Activated T-helper 1 cell treated with anti-CD3 and anti-CD28 coated beads, Interleukin-12 subunit alpha, Interleukin-12 subunit beta, Interleukin-2, Interleukin-4 antibody, amounts not matched to agents 30 ng/mL and 10 ng/mL and 1 ng/mL, durations not matched to agents 14 hours and 24 hours and 36 hours (primary cell): ENCODE measurements at regions not wholly inside any gene's neighbourhood (a gene's known extent, or its start where the extent isn't known, plus 50 kb on each side); places are given as distances from the start of the nearest gene placed in this dataset.

Experiments
- DNase-seq: peaks from one replicate; pipeline ENCODE4 v3.0.0; 2021; ENCODE audit warnings: low spot score
- H3K27ac Mint-ChIP-seq: one replicate; pipeline ENCODE4 v1.8.0; 2021; ENCODE audit warnings: mild to moderate bottlenecking, mixed read lengths
- H3K27me3 Mint-ChIP-seq: one replicate; pipeline ENCODE4 v1.8.0; 2022; ENCODE audit warnings: mild to moderate bottlenecking, moderate library complexity, mixed read lengths; ENCODE audit not compliant: insufficient read depth
- H3K36me3 Mint-ChIP-seq: one replicate; pipeline ENCODE4 v1.8.0; 2021; ENCODE audit warnings: low read depth, mixed read lengths
- H3K4me1 Mint-ChIP-seq: one replicate; pipeline ENCODE4 v1.8.0; 2021; ENCODE audit warnings: low read depth, mixed read lengths
- H3K4me3 Mint-ChIP-seq: one replicate; pipeline ENCODE4 v1.8.0; 2021; ENCODE audit warnings: mild to moderate bottlenecking, moderate library complexity, mixed read lengths
- H3K9me3 Mint-ChIP-seq: one replicate; pipeline ENCODE4 v1.8.0; 2021; ENCODE audit warnings: mixed read lengths
- intact Hi-C: fragments of 100-400 bp; cut with micrococcal nuclease; formaldehyde crosslinking; loops from one replicate; pipeline ENCODE4 v1.15.1; 2024

- no peak overlapping the region for H3K4me3 Mint-ChIP-seq
- no peaks in the 10 kb centered on the region for H3K27me3 Mint-ChIP-seq
- intact Hi-C loops: no loop called here
- H3K36me3 Mint-ChIP-seq: no peaks in the 10 kb centered on the region
- H3K9me3 Mint-ChIP-seq: no peaks in the 10 kb centered on the region
- H3K27ac Mint-ChIP-seq: no peak overlapping the region
- no peak for DNase-seq
- H3K4me1 Mint-ChIP-seq: no peaks in the 10 kb centered on the region
These were observed 380.6 kb upstream of the NR3C2 start for GRCh38 chr4:148822572-148823418.

GRCh38 chr4:148814030-148814429 lies 371.8 kb upstream of the NR3C2 start:
- H3K27ac Mint-ChIP-seq: no peak overlapping the region
- intact Hi-C loops: no loop called here
- no peaks in the 10 kb centered on the region for H3K9me3 Mint-ChIP-seq
- H3K27me3 Mint-ChIP-seq: no peaks in the 10 kb centered on the region
- no peaks in the 10 kb centered on the region for H3K36me3 Mint-ChIP-seq
- H3K4me1 Mint-ChIP-seq: no peaks in the 10 kb centered on the region
- no peak for DNase-seq
- H3K4me3 Mint-ChIP-seq: no peak overlapping the region

DNA sequence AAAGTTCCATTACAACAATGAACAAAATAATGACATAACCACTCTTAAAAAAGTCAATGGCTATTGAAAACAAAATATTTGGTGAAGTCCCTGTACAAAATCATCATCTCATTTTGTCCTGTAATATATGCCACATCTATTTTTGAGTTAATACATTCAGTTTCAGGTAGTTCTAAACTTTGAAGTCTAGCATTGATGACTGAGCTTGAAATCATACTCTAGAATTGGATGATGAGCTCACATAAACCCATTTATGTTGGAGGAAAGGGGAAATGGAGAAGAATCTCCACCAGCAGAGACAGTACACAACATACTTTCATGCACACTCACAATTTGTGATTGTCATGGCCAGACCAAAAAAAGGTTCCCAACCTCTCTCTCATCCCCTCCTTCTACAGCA lies 371.1 kb upstream of the NR3C2 start:
- Mint-ChIP-seq H3K4me1 (no peaks in the 10 kb centered on the region), H3K36me3 (no peaks in the 10 kb centered on the region), H3K27ac (no peak overlapping the region), H3K4me3 (no peak overlapping the region), H3K27me3 (no peaks in the 10 kb centered on the region), H3K9me3 (no peaks in the 10 kb centered on the region)
- no peak for DNase-seq
- intact Hi-C loops: no loop called here

DNA sequence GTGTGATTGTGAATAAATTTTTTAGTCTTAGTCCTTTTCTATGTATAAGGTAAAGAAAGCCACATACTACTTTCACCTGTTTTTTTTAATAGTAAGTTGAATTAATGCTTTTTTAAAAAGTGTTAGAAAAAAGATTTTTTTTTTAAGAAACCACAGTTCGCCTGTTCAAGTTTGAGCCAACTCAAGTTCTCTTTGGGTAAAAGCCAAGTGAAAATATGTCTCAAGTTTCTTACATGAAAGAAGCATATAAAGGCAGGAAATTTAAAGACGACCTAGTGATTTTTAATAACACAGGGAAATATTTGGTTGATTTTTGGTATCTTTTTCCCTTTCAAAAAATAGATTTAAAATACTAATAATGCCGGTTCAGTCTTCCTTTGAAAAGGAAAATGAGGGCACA lies 369.9 kb upstream of the NR3C2 start:
- DNase-seq: no peak

GRCh38 chr4:148810461-148810860 lies 368.2 kb upstream of the NR3C2 start:
- Mint-ChIP-seq H3K9me3 (no peaks in the 10 kb centered on the region), H3K4me3 (no peak overlapping the region), H3K27ac (no peak overlapping the region), H3K27me3 (no peaks in the 10 kb centered on the region), H3K4me1 (no peaks in the 10 kb centered on the region), H3K36me3 (no peaks in the 10 kb centered on the region)
- no peak for DNase-seq
- intact Hi-C loops: no loop called here

More for the DNA sequence above, 369.9 kb upstream of the NR3C2 start:
- intact Hi-C loops: no loop called here
- Mint-ChIP-seq H3K4me1 (no peaks in the 10 kb centered on the region), H3K9me3 (no peaks in the 10 kb centered on the region), H3K36me3 (no peaks in the 10 kb centered on the region), H3K27me3 (no peaks in the 10 kb centered on the region), H3K4me3 (no peak overlapping the region), H3K27ac (no peak overlapping the region)

- no peak overlapping the region for H3K4me3 Mint-ChIP-seq
- intact Hi-C loops: no loop called here
- H3K4me1 Mint-ChIP-seq: no peaks in the 10 kb centered on the region
- DNase-seq: no peak
- no peaks in the 10 kb centered on the region for H3K36me3 Mint-ChIP-seq
- no peaks in the 10 kb centered on the region for H3K9me3 Mint-ChIP-seq
- H3K27ac Mint-ChIP-seq: no peak overlapping the region
- H3K27me3 Mint-ChIP-seq: no peaks in the 10 kb centered on the region
These were observed 366.2 kb upstream of the NR3C2 start for GRCh38 chr4:148808416-148808815.

DNA sequence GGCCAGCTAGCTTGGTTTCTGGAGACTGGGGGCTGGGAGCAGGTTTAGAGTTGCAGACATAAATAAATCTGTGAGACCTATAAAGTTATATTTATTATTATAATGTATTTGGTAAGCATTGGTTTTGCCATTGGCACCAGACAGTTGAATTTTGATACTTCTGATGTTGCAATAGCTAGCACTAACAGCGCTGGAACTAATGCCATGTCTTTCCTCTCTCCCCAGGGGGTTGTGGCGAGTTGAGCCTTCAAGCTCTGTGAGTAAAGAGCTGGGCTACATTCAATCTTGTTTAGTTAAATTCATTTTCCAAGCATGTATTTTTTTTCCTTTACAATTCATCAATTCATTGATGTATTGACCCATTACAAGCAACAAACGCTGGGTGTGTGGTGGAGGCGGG lies 358.7 kb upstream of the NR3C2 start:
- Mint-ChIP-seq H3K27ac (no peak overlapping the region), H3K36me3 (no peaks in the 10 kb centered on the region), H3K9me3 (no peaks in the 10 kb centered on the region), H3K4me3 (no peak overlapping the region), H3K27me3 (no peaks in the 10 kb centered on the region), H3K4me1 (no peaks in the 10 kb centered on the region)
- intact Hi-C loops: no loop called here
- DNase-seq: no peak

GRCh38 chr4:148800336-148800885 lies 358.2 kb upstream of the NR3C2 start:
- no peaks in the 10 kb centered on the region for H3K9me3 Mint-ChIP-seq
- intact Hi-C loops: no loop called here
- H3K4me3 Mint-ChIP-seq: no peak overlapping the region
- H3K27ac Mint-ChIP-seq: no peak overlapping the region
- H3K4me1 Mint-ChIP-seq: no peaks in the 10 kb centered on the region
- H3K27me3 Mint-ChIP-seq: no peaks in the 10 kb centered on the region
- no peaks in the 10 kb centered on the region for H3K36me3 Mint-ChIP-seq
- DNase-seq: no peak

DNA sequence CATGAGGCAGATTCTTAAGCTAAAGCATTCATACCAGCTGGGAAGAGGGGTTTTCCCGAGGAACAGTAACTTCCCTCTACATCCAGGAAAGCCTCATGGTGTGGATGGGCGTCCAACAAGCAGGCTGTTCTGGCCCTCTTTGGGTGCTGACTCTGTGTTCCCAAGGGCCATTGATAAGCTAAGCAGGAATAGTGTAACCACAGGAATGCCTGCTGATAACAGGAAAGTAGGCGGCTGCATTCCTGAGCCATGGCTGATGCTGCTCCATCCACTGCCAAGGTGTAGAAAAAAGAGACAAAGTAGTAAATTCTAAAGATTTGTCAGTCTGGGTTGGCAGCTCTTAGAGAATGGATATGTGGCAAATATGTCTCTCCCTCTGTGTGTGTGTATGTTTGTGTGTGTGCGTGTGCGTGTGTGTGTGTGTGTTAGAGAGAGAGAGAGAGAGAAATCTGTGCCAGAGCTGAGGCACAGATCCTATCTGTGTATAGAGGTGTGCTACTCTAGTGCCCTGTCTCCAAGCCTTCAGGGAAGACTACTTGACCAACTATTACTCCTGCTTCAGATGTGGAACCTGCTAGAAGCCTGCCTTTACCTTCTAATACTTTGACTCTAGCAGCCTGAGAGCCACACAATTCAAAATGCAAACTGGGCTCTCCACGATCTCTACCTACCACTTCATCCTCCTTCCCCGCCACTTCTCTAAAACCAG lies 353.1 kb upstream of the NR3C2 start:
- Mint-ChIP-seq H3K36me3 (no peaks in the 10 kb centered on the region), H3K9me3 (no peaks in the 10 kb centered on the region), H3K27me3 (no peaks in the 10 kb centered on the region), H3K4me1 (no peaks in the 10 kb centered on the region), H3K4me3 (no peak overlapping the region), H3K27ac (no peak overlapping the region)
- DNase-seq: no peak
- intact Hi-C loops: no loop called here

GRCh38 chr4:148793221-148793620 lies 351.0 kb upstream of the NR3C2 start:
- no peaks in the 10 kb centered on the region for H3K4me1 Mint-ChIP-seq
- H3K27me3 Mint-ChIP-seq: no peaks in the 10 kb centered on the region
- no peak for DNase-seq
- intact Hi-C loops: no loop called here
- no peaks in the 10 kb centered on the region for H3K9me3 Mint-ChIP-seq
- H3K4me3 Mint-ChIP-seq: no peak overlapping the region
- no peak overlapping the region for H3K27ac Mint-ChIP-seq
- H3K36me3 Mint-ChIP-seq: no peaks in the 10 kb centered on the region

DNA sequence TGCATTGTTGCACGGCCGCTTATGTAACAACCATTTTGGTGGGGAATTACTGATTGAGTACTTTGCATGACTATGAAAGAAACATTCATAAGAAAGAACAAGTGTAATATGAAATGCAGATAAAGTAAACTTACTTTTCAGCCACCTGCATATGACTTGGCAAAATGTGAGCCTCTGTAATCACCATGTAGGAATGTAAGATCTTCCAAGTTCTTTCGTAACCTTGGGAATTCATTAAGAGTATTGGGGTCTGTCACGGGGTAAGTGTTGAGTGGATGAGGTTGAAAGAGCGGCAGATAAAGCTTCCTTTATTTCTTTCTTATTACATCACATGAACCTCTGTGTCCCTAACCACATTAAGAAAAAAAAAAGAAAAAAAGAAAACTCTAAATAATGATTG lies 348.5 kb upstream of the NR3C2 start:
- intact Hi-C loops: no loop called here
- Mint-ChIP-seq H3K4me3 (no peak overlapping the region), H3K27me3 (no peaks in the 10 kb centered on the region), H3K36me3 (no peaks in the 10 kb centered on the region), H3K27ac (no peak overlapping the region), H3K9me3 (no peaks in the 10 kb centered on the region), H3K4me1 (no peaks in the 10 kb centered on the region)
- no peak for DNase-seq

DNA sequence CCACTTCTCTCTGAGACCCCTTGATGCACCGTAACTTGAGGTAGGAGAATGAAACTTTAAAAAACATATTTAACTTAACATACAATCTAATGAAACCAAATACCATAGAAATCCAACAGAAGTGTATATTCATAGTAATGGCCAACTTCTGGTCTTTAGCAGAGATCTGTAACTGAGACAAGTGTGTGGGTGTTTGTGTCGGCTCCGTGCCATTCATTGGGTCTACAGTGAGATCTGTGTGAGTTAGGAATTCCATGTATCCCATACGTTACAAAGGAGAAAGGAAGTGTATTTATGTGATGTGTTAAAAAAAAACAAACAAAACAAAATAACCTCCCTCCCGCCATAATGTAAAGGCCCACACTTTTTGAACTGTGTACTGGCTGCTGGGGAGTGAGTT lies 348.0 kb upstream of the NR3C2 start:
- H3K4me1 Mint-ChIP-seq: no peaks in the 10 kb centered on the region
- no peaks in the 10 kb centered on the region for H3K9me3 Mint-ChIP-seq
- no peak overlapping the region for H3K27ac Mint-ChIP-seq
- no peak for DNase-seq
- no peaks in the 10 kb centered on the region for H3K36me3 Mint-ChIP-seq
- H3K27me3 Mint-ChIP-seq: no peaks in the 10 kb centered on the region
- H3K4me3 Mint-ChIP-seq: no peak overlapping the region
- intact Hi-C loops: no loop called here

GRCh38 chr4:148787831-148788477 lies 345.7 kb upstream of the NR3C2 start:
- H3K9me3 Mint-ChIP-seq: no peaks in the 10 kb centered on the region
- intact Hi-C loops: no loop called here
- no peaks in the 10 kb centered on the region for H3K4me1 Mint-ChIP-seq
- H3K27ac Mint-ChIP-seq: no peak overlapping the region
- H3K36me3 Mint-ChIP-seq: no peaks in the 10 kb centered on the region
- H3K4me3 Mint-ChIP-seq: no peak overlapping the region
- H3K27me3 Mint-ChIP-seq: no peaks in the 10 kb centered on the region
- no peak for DNase-seq
